Kidney epithelial cell (primary cell): ENCODE measurements at regions not wholly inside any gene's neighbourhood (a gene's known extent, or its start where the extent isn't known, plus 50 kb on each side); places are given as distances from the start of the nearest gene placed in this dataset.

Experiments used
- DNase-seq: peaks from one replicate; pipeline ENCODE4 v3.0.0-alpha.2; 2010; ENCODE audit warnings: low read depth
- H3K27me3 ChIP-seq: 2 replicates; pipeline ENCODE4 v1.6.0; 2011; ENCODE audit warnings: low read length; ENCODE audit not compliant: control insufficient read depth, insufficient read depth
- H3K36me3 ChIP-seq: 2 replicates; pipeline ENCODE4 v1.5.1; 2011; ENCODE audit warnings: low read length; ENCODE audit not compliant: control insufficient read depth, insufficient read depth
- H3K4me3 ChIP-seq: 2 replicates; pipeline ENCODE4 v1.5.1; 2011; ENCODE audit warnings: low read depth, mild to moderate bottlenecking, control low read depth, low read length
- TF ChIP-seq, protein P1 (sequence below): IDR thresholded peaks from 2 replicates; pipeline ENCODE4 v1.5.1; 2011; ENCODE audit warnings: mild to moderate bottlenecking, moderate library complexity, low read length, control low read depth, inconsistent platforms; ENCODE audit not compliant: insufficient read depth, poor library complexity, severe bottlenecking

DNA sequence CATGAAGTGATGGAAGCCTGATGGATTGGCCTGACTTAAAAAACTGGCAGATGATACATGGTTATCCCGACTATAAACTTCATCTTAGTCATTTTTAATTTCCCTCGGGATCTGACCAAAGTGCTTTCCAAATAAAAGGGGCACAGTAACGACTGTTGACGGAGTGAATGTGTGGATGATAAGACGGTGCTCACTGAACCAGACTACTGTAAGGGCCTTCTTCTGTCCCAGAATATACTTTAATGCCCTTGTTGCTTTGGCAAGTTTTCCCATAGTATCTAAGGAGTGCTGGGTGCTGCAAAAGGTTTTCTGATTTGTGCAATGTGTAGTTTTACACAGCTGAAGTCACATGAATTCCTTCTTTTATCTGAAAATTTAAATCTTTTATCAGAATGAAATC is 373.5 kb downstream of the DSEL start:
- Histone ChIP-seq H3K27me3 (no peaks in the 10 kb centered on the region), H3K36me3 (no peaks in the 10 kb centered on the region), H3K4me3 (no peak overlapping the region)
- DNase-seq, result no peak
- TF ChIP-seq, protein P1, sequence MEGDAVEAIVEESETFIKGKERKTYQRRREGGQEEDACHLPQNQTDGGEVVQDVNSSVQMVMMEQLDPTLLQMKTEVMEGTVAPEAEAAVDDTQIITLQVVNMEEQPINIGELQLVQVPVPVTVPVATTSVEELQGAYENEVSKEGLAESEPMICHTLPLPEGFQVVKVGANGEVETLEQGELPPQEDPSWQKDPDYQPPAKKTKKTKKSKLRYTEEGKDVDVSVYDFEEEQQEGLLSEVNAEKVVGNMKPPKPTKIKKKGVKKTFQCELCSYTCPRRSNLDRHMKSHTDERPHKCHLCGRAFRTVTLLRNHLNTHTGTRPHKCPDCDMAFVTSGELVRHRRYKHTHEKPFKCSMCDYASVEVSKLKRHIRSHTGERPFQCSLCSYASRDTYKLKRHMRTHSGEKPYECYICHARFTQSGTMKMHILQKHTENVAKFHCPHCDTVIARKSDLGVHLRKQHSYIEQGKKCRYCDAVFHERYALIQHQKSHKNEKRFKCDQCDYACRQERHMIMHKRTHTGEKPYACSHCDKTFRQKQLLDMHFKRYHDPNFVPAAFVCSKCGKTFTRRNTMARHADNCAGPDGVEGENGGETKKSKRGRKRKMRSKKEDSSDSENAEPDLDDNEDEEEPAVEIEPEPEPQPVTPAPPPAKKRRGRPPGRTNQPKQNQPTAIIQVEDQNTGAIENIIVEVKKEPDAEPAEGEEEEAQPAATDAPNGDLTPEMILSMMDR, result no peak

DNA sequence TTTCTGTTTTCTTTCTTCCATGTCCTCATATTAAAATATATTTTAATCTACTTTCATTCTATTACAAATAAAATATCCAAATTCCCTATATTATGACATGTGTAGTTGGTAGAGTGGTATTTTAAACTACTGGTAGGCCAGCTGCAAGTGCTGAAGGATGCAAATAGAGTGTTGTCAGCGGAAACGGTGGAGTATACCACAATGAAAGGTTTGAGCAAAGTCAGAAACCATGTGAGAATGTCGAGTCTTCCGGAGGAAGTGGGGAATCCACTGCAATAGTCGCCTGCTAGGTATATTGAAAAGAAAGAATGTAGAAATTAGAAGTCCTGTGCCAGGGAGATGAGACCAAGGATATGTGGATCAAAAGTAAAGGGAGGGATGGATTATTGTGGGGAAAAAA is 373.9 kb downstream of the DSEL start:
- H3K27me3 ChIP-seq, result no peaks in the 10 kb centered on the region
- DNase-seq, result no peak
- TF ChIP-seq, protein P1, result no peak
- H3K36me3 ChIP-seq, result no peaks in the 10 kb centered on the region
- no peak overlapping the region for H3K4me3 ChIP-seq

DNA sequence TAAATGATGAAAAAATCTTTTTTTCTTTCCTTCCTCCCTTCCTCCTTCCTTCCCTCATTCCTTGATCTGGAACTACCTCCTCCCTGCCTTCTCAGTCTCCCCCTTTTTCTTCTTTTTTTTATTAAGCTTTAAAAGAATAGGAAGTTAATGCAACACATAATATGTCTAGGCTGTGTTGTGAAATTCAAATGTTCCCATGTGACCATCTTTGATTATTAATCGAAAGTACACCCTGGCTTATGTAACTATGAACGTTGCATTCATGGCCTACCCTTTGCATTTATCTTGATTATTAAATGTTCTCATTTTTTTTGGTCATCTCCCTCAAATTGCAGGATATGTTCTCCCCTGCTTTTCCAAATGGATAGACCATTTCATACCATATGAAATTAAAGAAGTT is 376.0 kb downstream of the DSEL start:
- Histone ChIP-seq H3K27me3 (no peaks in the 10 kb centered on the region), H3K36me3 (no peaks in the 10 kb centered on the region), H3K4me3 (no peak overlapping the region)
- TF ChIP-seq, protein P1, result no peak
- DNase-seq, result no peak

DNA sequence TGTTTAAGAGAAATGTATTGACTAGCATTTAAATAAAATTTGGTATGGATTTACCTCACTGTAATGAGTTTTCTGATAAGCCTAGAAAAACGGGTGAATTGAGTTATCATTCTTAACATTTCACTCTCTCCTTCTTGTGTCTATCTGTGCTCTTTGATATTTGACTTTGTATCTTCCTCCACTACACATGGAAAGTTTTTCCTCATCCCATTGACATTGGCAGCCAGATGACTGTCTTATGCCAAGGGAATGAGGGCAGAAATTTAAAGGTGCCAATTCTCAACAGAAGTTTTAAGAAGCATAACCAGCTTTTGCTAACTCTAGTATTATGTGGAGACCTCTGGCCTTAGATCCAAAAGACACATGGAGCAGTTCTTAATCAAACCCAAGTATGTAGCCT is 376.6 kb downstream of the DSEL start:
- H3K27me3 ChIP-seq, result no peaks in the 10 kb centered on the region
- H3K36me3 ChIP-seq, result no peaks in the 10 kb centered on the region
- no peak overlapping the region for H3K4me3 ChIP-seq
- DNase-seq, result no peak
- TF ChIP-seq, protein P1, result no peak

DNA sequence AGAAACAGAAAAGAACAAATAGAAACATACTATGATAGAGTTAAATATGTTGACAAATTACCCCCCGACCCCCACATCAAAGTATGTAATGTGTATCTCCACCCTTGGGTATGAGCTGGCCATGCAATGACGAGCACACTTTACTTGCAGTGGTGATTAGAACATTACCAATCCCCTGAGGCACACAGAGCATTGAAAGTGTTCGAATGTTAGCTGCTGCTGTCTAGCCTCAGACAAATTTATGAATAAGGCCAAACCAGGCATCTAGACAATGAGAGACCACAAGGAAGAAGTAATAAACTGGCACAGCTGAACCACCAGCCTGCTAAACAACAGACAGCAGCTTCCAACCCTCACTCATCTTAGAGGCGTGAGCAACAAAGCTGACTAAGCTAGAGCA is 380.5 kb downstream of the DSEL start:
- Histone ChIP-seq H3K4me3 (no peak overlapping the region), H3K27me3 (no peaks in the 10 kb centered on the region), H3K36me3 (no peaks in the 10 kb centered on the region)
- TF ChIP-seq, protein P1, result no peak
- DNase-seq, result no peak

DNA sequence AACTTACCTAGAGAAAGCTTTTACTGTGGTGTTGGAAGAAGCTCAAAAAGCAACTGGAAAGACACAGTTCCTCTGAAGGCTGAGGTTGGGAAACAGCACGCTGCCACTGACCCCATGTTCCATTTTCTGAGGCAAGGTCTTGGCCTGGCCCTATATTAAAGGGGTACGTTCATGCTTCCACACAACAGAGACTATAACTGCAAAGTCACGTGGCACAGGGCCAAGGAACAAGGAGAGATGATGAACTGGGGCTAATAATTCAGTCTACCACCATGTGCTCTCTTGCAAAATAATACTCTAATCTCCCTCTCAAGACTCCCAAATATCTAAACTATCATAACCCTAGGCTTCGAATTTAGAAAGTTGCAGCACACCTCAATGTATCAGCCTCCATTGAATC is 381.6 kb downstream of the DSEL start:
- Histone ChIP-seq H3K27me3 (no peaks in the 10 kb centered on the region), H3K4me3 (no peak overlapping the region), H3K36me3 (no peaks in the 10 kb centered on the region)
- TF ChIP-seq, protein P1, result no peak
- DNase-seq, result no peak
